ENCODE measurements at regions not wholly inside any gene's neighbourhood (a gene's known extent, or its start where the extent isn't known, plus 50 kb on each side); places are given as distances from the start of the nearest gene placed in this dataset.
A peak's percentile ranks its signal among the peaks of the same experiment; 100 is the strongest.
"Not testable (repeated sequence)": the region's sequence is repeated elsewhere in the genome, so short reads cannot be mapped to it uniquely, and the experiment has no call there.

DNA sequence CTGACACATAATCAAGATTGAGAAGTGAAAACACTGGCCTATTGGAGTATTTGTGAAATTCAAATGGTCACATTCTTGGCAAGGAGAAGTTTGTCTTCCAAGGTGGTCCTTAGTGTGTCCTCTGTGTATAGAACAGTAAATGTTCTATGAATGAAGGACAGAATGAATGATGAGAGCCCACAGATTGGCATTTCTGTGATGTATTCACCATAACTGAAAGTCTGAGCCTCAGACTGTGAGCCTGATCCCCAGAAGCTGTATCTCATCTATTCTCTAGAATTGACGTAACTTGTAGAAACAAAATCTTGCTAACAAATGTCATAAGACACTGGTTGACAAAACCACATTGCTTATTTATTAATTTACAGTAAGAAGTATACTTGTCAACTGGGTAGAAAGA, 111.5 kb upstream of the ETV3 start:
- no peak for DNase-seq

DNA sequence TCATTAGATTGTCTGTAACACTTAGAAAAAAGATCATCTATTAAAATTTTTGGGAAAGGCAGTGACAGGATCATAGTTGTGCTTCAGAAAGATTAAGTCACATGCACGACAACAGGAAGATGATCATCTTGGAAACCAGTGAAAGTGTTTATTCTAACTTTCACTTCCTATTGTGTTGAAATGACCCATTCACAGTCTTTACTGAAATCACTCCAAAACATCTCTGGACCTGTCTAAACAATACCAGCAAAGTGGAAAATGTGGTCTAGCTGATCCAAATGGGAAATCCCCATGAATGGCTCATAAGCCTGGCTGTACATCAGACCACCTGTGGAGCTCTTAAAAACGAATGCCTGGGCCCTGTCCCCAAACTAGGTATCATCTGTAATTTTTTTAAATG, 111.1 kb upstream of the ETV3 start:
- DNase-seq: no peak

DNA sequence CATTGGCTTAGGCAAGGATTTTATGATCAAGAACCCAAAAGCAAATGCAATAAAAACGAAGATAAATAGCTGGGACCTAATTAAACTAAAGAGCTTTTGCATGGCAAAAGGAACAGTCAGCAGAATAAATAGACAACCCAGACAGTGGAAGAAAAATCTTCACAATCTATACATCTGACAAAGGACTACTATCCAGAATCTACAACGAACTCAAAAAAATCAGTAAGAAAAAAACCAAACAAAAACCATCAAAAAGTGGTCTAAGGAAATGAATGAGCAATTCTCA, 109.5 kb upstream of the ETV3 start:
- DNase-seq: not testable (repeated sequence)

DNA sequence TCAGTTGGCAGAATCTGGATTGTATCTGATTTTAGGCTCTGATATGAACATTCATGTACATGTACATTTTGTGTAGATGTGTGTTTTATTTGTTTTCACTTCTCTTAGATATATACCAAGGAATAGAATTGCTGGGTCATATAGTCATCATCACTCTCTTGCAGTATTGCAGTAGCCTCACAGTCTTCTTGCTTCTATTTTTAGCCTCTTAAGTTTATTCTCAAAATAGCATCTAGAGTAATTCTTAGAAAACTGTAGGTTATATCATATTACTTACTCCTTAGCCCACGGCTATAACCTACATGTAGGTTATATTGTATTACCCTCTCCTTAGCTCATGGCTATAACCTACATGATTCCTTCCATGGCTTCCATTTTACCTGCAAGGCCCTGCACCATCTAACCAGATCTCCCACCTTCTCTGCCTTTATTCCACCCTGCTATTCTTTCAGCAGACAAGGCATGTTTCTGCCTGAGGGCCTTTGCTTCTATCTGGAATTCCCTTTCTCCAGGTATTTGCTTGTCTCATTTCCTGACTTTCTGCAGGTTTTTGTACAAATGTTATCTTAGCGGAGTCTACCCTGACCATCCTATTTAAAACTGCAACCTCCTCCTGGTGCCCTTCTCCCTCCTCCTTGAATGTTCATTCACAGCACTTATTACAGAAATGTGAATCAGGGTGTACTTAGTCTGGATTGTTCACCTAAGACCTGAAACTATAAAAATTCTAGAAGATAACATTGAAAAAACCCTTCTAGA, 109.0 kb upstream of the ETV3 start:
- no peak for DNase-seq

DNA sequence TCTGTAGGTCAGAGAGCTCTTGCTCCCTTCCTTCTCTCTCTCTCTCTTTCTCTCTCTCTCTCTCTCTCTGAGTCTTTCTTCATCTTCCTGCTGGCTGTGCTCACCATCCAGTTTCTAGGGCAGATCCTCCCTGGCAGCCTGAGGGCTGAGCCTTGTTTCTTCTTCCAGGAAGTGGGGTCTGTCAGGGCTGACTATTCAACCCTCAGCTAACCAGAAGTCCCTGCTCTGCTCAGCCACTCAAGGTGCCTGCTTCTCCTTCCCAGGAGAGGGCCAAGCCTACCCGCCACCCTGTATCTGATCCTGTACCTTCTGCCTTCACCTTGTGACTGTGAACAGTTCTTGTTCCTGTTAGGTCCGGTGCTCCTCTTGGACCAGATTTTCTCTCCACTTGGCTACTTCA, 107.6 kb upstream of the ETV3 start:
- no peak for DNase-seq

DNA sequence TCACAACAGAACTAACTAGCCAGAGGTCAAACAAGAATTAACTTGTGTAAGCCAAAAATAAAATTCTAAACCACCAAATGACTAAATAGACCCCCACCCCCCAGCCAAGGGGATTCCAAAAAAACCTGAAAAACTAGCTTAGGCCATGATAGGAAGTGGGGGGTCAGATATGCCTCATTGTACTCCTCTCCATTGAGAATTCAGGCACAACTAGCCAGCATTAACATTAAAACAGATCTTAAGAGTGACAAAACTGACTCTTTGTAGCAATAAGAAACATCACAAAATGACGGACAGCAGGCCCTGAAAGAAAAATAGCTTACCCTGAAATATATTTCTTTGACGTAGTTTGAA, 103.0 kb upstream of the ETV3 start:
- DNase-seq: no peak

DNA sequence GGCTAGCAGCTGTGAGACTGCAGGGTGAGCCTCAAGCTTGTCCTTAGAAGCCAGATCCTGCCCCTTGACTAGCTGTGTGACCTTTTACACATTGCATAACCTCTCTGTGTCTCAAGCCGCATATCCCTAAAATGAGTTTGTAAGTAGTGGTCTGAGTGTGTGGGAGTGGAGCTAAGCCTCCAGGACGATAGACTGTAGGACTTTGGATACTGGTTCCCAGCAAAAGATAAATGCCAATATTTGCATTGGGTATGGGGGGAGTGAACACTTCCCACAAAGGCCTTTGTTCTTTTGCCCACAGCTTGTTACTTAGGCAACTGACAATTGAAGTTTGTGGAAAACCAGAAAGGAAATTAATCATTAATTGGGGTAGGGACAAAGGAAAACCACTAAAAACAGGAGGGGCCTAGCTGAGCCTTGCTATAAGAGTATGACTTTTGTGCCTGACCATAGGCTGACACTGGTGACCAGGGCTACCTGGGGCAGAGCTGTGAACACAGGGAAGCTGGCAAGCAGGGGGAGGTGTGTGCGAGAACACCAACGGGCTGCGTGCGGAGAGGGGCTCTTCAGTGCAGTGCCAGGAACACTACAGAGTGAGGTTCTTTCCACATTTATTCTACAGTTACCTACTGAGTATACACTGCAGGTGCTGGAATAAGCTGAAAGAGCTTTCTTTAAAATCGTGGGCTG, 102.4 kb upstream of the ETV3 start:
- DNase-seq: peak; percentile 24

DNA sequence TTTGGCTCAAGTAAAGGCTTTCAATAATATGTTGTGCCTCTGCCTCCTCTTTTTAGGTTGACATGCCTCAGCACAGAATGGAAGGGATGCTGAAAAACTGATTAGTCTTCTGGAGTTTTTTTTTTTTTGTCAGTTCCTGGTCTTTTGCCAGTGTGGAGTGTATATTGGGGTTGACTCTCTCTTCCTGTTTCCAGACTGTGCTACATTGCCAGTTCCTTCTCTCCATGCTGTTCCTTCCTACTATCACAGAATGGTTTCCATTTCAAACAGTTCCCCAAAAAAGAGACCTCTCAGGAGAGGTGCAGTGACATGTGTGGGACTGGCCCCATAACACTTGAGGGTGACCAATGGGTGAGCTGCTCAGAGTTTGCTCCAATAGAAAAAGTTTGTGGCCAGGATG, 101.7 kb upstream of the ETV3 start:
- DNase-seq: no peak

DNA sequence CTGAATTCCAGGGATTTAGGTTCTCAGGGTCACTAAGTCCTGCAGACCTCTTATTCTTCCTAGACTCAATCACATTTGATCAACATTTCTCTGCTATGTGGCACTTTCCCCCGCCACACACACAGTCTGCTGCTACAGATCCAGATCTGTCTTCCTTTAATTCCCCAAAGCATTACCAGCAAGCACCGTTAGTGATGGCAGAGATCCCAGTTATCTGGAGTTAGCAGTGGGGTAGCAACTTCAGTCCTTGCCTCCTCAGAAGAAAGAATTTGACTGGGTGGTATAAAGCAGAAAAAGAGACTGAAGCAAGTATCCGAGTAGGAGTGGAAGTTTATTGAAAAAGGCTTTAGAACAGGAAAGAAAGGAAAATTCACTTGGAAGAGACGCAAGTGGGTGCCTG, 100.4 kb upstream of the ETV3 start:
- DNase-seq: no peak

DNA sequence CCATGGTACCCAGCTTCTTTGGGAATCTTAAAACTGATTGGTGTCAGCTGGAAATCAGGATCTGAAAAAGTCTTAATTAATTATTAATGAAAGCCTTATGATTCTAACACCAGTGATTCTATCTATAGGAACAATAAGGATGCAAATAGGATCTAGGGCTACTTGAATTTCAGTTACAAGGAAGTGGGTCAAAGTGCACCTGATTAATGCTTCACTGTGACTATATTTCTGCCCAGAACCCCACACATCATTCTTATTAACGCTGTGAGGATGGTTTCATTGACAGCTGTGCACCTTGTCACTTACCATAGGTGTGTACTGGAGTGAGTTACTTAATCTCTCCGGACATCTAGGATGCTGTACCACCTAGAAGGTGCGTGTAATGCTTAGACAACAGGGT, 99.8 kb upstream of the ETV3 start:
- no peak for DNase-seq

DNA sequence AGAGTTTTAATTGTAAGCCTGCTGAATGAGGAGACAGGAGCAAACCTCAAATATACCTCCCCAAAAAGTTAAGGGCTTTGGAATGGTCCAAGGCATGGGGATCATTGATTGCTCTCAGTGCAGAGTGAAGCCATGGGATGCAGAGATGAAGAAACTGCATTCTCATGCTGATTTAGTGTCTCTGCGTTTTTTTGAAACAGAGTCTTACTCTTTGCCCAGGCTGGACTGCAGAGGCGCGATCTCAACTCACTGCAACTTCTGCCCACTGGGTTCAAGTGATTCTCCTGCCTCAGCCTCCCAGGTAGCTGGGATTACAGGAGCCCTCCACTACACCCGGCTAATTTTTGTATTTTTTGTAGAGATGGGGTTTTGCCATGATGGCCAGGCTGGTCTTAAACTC, 99.3 kb upstream of the ETV3 start:
- DNase-seq: no peak

DNA sequence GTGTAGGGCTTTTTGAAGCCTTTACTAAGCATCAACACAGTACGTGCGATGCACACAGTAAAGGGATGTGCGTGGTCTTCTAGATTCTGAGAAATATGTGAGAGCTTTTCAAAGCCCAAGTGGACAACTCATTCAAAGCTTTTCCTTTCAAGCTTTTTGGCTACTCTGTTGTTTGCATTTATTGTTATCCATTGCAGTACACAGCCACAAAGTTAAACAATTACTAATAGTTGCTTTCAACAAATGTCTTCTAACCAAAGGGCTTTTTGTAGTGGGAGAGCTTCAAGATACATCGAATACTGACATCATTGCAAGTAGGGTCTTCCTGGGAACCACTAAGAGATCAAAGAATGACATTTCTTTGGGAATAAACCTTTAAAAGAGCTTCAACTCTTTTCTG, 97.9 kb upstream of the ETV3 start:
- no peak for DNase-seq

DNA sequence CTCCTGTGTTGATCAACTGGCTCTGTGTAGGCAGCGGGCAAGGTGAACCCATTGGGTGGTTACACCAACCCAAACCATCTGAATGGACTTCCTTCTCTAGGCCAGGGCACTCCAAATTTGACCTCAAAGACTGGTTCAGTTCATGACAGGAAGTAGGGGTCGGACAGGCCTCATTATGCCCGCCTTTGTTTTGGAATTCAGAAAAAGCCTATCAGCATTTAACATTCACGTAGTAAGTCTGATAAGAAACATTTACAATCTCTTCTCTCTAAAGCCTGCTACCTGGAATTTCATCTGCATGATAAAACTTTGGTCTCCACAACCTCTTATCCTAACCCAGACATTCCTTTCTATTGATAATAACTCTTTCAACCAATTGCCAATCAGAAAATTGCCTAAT, 97.1 kb upstream of the ETV3 start:
- DNase-seq: no peak

DNA sequence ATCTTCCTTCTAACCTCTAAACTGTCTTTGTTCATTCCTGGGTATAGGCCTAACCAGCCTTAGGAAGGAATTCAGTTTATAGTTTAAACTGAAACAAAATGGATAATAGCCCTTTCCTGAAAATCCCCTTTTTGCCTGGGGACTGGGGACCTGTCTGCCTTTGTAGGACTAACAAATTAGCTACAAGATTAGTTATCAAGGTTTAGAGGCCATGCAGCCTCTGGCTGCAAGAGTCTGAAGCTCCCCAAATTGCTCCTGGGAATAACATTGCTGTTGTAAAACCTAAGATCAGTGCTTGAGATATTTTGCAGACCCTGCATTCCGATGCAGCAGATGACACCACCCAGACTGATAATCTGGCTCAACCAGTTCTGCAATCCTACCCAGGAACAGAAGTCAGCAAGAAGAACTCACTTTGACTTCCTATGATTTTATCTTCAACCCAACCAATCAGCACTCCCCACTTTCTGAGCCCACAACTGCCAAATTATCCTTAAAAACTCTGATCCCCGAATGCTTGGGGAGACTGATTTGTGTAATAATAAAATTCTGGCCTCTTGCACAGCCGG, 96.6 kb upstream of the ETV3 start:
- DNase-seq: no peak

DNA sequence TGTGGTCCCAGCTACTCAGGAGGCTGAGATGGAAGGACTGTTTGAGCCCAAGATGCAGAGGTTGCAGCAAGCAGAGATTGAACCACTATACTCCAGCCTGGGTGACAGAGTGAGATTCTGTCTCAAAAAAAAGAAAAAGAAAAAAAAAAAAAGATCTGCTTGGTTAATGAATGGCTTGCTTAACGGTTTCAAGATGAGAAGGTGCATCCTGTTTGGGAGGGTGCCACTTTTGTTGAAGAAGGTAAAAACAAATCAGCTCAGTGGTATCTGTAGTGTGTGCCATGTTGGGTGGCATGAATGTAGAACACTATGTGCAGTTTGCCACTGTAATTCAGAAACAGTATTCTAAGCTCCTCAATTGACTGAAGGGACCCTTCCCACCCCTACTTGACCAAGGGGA, 94.9 kb upstream of the ETV3 start:
- no peak for DNase-seq

DNA sequence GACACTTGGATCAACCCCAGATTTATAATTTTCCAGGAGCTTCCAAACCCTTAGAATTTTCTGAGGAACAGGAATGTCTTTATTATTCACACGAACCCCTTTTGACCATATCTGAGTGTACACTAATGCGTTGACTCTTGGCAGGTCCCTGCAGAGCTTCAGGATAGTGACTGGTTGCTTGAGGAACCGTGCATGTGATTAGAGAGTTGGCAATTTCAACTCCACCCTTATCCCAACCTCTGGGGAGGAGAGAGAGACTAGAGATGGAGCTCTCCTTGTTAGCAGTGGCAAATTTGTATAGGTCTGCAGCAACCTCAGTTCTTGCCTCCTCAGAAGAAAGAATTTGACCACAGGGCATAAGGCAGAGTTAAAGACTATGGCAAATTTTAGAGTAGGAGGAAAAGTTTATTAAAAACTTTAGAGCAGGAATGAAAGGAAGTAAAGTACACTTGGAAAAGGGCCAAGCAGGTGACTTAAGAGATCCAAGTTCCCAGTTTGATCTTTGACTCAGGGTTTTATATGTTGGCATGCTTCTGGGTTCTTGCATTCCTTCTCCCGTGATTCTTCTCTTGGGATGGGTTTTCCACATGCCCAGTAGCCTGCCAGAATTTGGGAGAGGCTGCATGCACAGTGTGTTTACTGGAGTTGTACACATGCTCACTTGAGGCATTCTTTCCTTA, 93.8 kb upstream of the ETV3 start:
- no peak for DNase-seq

DNA sequence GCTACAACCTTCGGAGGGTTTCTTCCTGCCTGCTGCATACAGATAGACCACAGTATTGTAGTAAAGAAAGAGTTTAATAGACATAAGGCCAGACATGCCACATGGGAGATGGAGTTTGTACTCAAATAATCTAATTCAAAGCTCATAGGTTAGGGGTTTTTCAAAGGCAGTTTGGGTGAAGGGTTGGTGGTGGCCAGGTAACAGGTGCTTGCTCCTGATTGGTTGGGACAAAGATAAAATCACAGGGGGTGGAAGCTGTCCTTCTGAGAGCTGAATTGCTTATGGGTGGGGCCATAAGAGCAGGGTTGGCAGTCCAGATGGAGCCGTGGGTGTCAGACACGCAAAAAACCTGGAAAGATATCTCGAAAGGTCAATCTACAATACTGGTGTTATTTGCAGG, 92.3 kb upstream of the ETV3 start:
- no peak for DNase-seq

DNA sequence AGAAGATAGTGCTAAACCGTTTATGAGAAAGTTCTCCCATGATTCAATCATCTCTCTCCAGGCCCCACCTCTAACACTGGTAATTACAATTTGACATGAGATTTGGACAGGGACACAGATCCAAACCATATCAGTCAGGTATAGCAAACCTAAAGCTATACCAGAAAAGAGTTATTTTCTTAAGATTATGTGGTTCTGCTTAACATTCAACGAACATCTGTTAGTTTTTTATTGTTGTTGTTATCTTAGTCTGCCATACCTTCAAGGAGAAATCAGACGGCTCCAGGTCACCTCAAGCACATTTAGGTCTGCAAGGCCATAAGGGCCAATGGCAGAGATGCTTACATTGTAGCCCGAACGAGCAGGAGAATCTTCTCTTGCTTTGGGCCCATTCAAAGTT, 89.5 kb upstream of the ETV3 start:
- no peak for DNase-seq

DNA sequence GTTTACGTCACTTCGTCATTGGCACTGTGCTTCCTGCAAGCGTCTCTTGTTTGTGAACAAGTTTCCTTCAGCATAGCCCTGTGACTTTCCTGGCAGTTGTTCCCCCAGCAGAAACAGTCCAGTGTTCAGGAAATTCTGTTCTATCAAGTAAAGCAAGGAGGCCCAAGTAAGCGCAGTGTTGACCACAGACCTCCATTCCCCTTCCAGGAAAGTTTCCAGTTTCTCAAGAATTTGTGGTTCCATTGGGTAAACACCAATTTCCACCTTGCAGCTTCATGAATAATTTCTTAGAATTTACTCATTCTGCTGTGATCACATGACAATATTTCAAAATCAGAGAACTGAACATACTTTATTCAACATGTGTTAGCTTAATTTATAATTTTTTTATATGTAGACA, 88.5 kb upstream of the ETV3 start:
- no peak for DNase-seq

DNA sequence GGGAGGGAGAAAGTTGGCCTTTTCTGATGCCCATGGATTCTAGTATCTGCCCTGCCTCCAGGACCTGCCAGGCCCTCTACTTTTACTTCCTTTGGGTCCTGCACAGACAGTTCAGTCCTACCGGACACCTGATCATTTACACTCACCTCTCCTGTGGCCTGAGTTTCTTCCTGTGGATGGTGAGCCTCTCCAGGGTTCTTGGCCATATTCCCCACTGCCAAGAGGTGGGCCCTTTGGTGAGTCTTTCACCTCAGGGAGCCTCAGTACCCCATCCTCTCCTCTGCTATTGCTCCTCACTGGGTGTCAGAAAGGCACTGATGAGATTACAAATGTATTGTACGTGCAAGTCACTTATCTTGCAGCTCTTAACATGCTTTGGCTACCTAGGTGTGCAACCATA, 81.4 kb upstream of the ETV3 start:
- no peak for DNase-seq

DNA sequence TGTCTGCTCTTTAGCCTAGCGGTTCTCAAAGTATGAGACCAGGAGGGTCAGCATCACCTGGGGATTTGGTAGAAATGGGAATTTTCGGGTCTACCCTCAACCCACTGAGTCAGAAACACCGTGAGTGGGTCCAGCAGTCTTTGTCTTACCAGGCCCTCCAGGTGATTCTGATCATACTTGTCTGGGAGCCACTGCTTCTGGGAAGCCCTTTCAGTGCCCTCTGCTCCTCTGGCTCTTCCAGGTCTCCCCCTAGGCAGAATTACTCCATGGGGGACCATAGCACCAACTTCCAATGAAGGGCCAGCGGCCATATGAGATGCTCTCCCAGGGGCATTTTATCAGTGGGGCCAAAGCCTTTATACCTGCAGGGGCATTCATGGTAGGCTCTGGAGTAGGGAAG, 81.0 kb upstream of the ETV3 start:
- no peak for DNase-seq

DNA sequence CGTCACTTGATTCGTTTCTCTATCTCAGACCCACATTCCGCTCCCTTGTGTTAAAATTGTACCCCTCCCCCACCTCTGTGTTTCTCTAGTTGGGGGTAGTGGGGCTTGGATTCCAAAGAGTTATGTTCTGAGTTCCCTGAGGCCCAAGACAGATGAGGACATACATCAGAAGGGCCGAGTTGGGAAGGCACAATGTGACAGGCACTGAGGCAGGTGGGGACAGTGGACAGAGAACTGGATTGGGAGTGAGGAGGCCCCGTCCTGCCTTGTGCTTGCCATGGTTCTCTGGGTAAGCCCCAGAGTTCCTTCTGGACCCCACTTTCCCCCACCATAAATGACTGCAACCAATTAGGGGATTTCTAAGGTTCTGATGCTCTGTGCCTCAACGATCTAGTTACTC, 80.5 kb upstream of the ETV3 start:
- no peak for DNase-seq

DNA sequence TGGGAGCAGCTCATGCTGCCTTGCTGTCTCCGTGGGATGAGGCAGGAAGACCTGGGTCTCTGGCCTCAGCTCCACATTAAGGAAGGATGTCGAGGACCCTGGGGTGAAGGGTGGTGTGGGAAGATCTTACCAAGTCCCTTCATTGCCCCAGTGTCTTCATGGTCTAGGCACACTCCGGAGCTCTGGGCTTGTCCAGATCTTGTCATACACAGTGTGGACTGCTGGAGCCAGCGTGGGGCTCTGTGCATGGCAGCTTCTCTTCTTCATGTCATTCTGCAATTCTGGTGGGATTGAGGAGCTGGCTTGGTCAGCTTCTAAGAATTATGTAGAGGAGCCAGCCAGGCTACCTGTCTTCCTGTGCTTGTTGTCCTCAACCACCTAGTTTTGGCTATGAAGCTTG, 79.3 kb upstream of the ETV3 start:
- no peak for DNase-seq

DNA sequence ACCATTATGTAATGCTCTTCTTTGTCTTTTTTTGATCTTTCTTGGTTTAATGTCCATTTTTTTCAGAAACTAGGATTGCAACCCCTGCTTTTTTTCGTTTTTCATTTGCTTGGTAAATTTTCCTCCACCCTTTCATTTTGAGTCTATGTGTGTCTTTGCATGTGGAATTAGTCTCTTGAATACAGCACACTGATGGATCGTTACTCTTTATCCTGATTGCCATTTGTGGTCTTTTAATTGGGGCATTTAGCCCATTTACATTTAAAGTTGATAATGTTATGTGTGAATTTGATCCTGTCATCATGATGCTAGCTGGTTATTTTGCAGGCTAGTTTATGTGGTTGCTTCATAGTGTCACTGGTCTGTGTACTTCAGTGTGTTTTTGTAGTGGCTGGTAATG, 75.6 kb upstream of the ETV3 start:
- no peak for DNase-seq

DNA sequence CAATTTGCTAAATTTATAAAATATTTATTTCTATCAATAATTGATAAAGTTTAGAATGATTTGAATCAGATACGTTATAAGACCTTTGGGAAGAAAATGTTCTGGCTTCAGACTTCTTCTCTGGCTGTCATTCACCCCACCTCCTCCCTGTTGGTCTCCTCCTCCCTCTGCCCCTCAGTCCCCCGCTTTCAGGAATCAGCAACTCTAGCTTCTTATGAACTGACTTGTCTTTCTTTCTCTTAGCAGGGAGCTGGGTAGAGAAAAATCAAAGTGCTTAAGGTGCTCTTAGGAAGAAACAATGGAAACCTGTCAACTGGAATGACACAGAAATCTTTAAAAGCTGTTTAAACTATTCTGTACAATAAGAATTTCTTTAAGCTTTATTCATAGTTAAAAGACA, 71.3 kb upstream of the ETV3 start:
- no peak for DNase-seq
